ENCODE measurements at regions not wholly inside any gene's neighbourhood (a gene's known extent, or its start where the extent isn't known, plus 50 kb on each side); places are given as distances from the start of the nearest gene placed in this dataset.
A peak's percentile ranks its signal among the peaks of the same experiment; 100 is the strongest.

DNA sequence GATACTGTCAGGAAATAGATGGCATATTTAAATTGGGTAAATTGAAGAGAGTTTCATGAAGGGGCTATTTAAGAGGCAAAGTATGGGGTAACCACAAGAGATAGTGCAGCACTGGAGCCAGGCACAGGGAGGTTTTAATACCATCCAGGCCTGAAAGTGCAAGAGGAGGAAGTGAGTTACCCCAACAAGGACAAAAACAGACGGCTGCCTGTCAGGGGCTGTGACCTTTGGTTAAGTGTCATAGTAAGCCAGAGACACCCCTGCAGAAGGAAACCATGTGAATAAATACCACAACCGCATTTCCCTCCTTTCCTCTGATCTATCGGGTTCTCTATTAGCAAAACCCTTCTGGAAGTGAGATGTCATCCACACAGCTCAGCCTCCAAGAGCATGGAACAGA is 122.0 kb upstream of the DHRS4 start:
- Histone ChIP-seq H3K4me3 (no peak overlapping the region), H2AFZ (no peak overlapping the region), H3K4me2 (no peak overlapping the region), H4K20me1 (ENCODE audit: insufficient read depth, poor library complexity, severe bottlenecking) (no peaks in the 10 kb centered on the region), H3K79me2 (no peaks in the 10 kb centered on the region), H3K9me3 (ENCODE audit: low read depth) (no peaks in the 10 kb centered on the region), H3K27me3 (no peaks in the 10 kb centered on the region), H3K27ac (no peak overlapping the region), H3K4me1 (ENCODE audit: insufficient read depth) (no peaks in the 10 kb centered on the region), H3K36me3 (replicated peaks; ENCODE audit: insufficient read depth, low read depth) (no peaks in the 10 kb centered on the region), H3K9me2 (replicated peaks; ENCODE audit: insufficient read depth) (no peaks in the 10 kb centered on the region)
- no peak for DNase-seq (ENCODE audit: low spot score)
- 73% methylated on average over 3 of the region's 3 CpGs for whole genome bisulfite sequencing (ENCODE audit: low lambda C conversion rate, missing lambda C conversion rate)
- TF ChIP-seq, protein P1, sequence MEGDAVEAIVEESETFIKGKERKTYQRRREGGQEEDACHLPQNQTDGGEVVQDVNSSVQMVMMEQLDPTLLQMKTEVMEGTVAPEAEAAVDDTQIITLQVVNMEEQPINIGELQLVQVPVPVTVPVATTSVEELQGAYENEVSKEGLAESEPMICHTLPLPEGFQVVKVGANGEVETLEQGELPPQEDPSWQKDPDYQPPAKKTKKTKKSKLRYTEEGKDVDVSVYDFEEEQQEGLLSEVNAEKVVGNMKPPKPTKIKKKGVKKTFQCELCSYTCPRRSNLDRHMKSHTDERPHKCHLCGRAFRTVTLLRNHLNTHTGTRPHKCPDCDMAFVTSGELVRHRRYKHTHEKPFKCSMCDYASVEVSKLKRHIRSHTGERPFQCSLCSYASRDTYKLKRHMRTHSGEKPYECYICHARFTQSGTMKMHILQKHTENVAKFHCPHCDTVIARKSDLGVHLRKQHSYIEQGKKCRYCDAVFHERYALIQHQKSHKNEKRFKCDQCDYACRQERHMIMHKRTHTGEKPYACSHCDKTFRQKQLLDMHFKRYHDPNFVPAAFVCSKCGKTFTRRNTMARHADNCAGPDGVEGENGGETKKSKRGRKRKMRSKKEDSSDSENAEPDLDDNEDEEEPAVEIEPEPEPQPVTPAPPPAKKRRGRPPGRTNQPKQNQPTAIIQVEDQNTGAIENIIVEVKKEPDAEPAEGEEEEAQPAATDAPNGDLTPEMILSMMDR (IDR thresholded peaks at IDR 0.05; ENCODE audit: poor library complexity) = no peak
- TF ChIP-seq EZH2phosphoT487 (IDR thresholded peaks at IDR 0.05; ENCODE audit: low read depth, severe bottlenecking, unreplicated experiment) (no peak), EZH2 (IDR thresholded peaks at IDR 0.05; ENCODE audit: borderline replicate concordance) (no peak)

DNA sequence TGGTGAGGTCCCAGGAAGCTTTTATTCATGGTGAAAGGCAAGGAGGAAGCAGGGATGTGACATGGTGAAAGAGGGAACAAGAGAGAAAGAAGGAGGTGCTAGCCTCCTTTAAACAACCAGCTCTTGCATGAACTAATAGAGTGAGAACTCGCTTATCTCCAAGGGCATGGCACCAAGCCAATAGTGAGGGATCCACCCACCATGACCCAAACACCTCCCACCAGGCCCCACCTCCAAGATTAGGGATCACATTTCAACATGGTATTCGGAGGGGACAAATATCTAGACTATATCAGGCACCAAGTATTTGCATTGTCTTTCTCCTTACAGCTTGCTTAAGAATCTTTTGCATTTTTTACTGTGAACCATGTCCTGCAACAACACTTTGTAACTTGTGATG is 91.9 kb upstream of the DHRS4 start:
- H3K27me3 ChIP-seq = no peaks in the 10 kb centered on the region
- H3K4me2 ChIP-seq = no peak overlapping the region
- no peak overlapping the region for H3K4me3 ChIP-seq
- no peaks in the 10 kb centered on the region for H3K9me3 ChIP-seq (ENCODE audit: low read depth)
- no peak overlapping the region for H3K27ac ChIP-seq
- H3K9me2 ChIP-seq (replicated peaks; ENCODE audit: insufficient read depth) = no peaks in the 10 kb centered on the region
- H4K20me1 ChIP-seq (ENCODE audit: insufficient read depth, poor library complexity, severe bottlenecking) = no peaks in the 10 kb centered on the region
- H3K4me1 ChIP-seq (ENCODE audit: insufficient read depth) = no peaks in the 10 kb centered on the region
- 40% methylated on average over 2 of the region's 2 CpGs for WGBS (ENCODE audit: low lambda C conversion rate, missing lambda C conversion rate)
- H3K36me3 ChIP-seq (replicated peaks; ENCODE audit: insufficient read depth, low read depth) = no peaks in the 10 kb centered on the region
- H3K79me2 ChIP-seq = no peaks in the 10 kb centered on the region
- DNase-seq (ENCODE audit: low spot score) = peak; percentile 15
- TF ChIP-seq, protein P1 (IDR thresholded peaks at IDR 0.05; ENCODE audit: poor library complexity) = no peak
- TF ChIP-seq EZH2 (IDR thresholded peaks at IDR 0.05; ENCODE audit: borderline replicate concordance) (no peak), EZH2phosphoT487 (IDR thresholded peaks at IDR 0.05; ENCODE audit: low read depth, severe bottlenecking, unreplicated experiment) (no peak)
- H2AFZ ChIP-seq = no peak overlapping the region

DNA sequence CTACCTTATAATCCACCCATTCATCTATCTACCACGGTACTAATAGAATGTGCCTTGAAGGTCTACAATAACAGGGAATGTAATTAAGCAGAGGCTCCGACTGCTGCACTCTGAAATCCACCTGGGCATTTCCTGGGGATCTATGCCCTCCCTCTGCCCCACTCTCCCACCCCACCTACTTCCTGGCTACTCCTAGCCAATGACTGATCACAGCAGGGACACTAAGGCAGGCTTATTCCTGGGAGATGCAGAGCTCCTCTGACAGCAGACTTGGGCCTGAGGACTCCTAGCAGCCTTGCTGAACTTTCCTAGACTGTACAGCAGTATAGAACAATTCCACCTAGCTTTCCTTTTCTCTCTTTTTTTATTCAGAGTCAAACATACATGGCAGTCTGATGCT is 91.1 kb upstream of the DHRS4 start:
- TF ChIP-seq, protein P1 (IDR thresholded peaks at IDR 0.05; ENCODE audit: poor library complexity) = no peak
- TF ChIP-seq EZH2 (IDR thresholded peaks at IDR 0.05; ENCODE audit: borderline replicate concordance) (no peak), EZH2phosphoT487 (IDR thresholded peaks at IDR 0.05; ENCODE audit: low read depth, severe bottlenecking, unreplicated experiment) (no peak)
- Histone ChIP-seq H3K9me3 (ENCODE audit: low read depth) (no peaks in the 10 kb centered on the region), H4K20me1 (ENCODE audit: insufficient read depth, poor library complexity, severe bottlenecking) (no peaks in the 10 kb centered on the region), H3K9me2 (replicated peaks; ENCODE audit: insufficient read depth) (no peaks in the 10 kb centered on the region), H3K27ac (no peak overlapping the region), H3K79me2 (no peaks in the 10 kb centered on the region), H3K4me1 (ENCODE audit: insufficient read depth) (no peaks in the 10 kb centered on the region), H3K36me3 (replicated peaks; ENCODE audit: insufficient read depth, low read depth) (no peaks in the 10 kb centered on the region), H3K27me3 (no peaks in the 10 kb centered on the region), H2AFZ (no peak overlapping the region), H3K4me2 (no peak overlapping the region), H3K4me3 (no peak overlapping the region)
- WGBS (ENCODE audit: low lambda C conversion rate, missing lambda C conversion rate) = 65% methylated on average over 2 of the region's 2 CpGs
- no peak for DNase-seq (ENCODE audit: low spot score)

DNA sequence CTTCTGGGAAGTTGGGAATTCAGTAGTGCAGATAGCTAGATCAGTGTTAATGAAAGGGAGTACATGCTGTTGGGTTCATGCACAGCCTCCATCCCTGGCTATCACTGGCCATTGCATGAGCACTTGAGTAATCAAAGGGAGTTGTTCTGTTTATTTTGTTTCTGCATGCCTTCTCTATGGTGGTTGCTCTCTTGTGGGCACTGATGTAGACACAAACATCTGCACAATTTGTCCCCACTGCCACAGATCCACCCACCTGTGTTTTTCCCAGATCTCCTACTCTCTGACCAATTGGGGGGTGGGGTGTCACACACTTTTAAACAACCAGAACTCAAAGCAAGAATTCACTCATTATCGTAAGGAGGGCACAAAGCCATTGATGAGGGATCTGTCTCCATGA is 89.7 kb upstream of the DHRS4 start:
- H3K4me2 ChIP-seq = no peak overlapping the region
- H3K36me3 ChIP-seq (replicated peaks; ENCODE audit: insufficient read depth, low read depth) = no peaks in the 10 kb centered on the region
- H2AFZ ChIP-seq = no peak overlapping the region
- 75% methylated on average over 1 of the region's 1 CpG for WGBS (ENCODE audit: low lambda C conversion rate, missing lambda C conversion rate)
- H3K27me3 ChIP-seq = no peaks in the 10 kb centered on the region
- no peaks in the 10 kb centered on the region for H3K9me2 ChIP-seq (replicated peaks; ENCODE audit: insufficient read depth)
- TF ChIP-seq, protein P1 (IDR thresholded peaks at IDR 0.05; ENCODE audit: poor library complexity) = no peak
- TF ChIP-seq EZH2 (IDR thresholded peaks at IDR 0.05; ENCODE audit: borderline replicate concordance) (no peak), EZH2phosphoT487 (IDR thresholded peaks at IDR 0.05; ENCODE audit: low read depth, severe bottlenecking, unreplicated experiment) (no peak)
- no peaks in the 10 kb centered on the region for H3K79me2 ChIP-seq
- H3K4me1 ChIP-seq (ENCODE audit: insufficient read depth) = no peaks in the 10 kb centered on the region
- no peak for DNase-seq (ENCODE audit: low spot score)
- H3K4me3 ChIP-seq = no peak overlapping the region
- no peak overlapping the region for H3K27ac ChIP-seq
- no peaks in the 10 kb centered on the region for H3K9me3 ChIP-seq (ENCODE audit: low read depth)
- no peaks in the 10 kb centered on the region for H4K20me1 ChIP-seq (ENCODE audit: insufficient read depth, poor library complexity, severe bottlenecking)
